OCI-LY1 (cell line): ENCODE measurements at regions not wholly inside any gene's neighbourhood (a gene's known extent, or its start where the extent isn't known, plus 50 kb on each side); places are given as distances from the start of the nearest gene placed in this dataset.

ENCODE experiments used
- CTCF ChIP-seq: fragments of 200-600 bp; sonication (generic), shearing (Covaris generic); IDR thresholded peaks from 2 replicates; pipeline ENCODE4 v1.5.1; 2017; ENCODE audit warnings: mild to moderate bottlenecking, antibody characterized with exemption, low read length, moderate library complexity, mixed read lengths
- EZH2 ChIP-seq: fragments of 200-600 bp; sonication (generic), shearing (Covaris generic); IDR thresholded peaks from 2 replicates; pipeline ENCODE4 v1.8.0; 2017; ENCODE audit warnings: borderline replicate concordance, mixed run types, mild to moderate bottlenecking, antibody characterized with exemption, low read length, moderate library complexity, mixed read lengths

DNA sequence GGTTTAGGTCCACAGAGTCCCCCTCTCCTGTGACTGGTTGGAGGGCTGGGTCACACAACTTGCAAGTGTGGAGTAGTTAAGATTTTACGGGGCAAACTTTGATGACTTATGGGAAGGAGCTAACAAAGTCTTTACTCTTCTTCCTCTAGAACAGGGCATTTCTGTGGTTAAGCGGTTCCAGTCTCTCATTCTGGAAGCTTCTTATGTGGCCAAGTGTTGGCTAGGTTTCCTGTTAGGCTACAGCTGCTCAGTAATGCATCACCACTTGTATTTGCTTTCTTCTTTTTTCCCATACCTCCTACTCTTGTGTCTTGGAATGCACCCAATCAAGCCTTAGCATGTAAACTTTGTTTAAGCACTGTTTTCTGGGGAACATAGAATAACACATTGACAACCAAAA is 100.6 kb upstream of the PLAAT1 start:
- no peak for TF ChIP-seq CTCF
- no peak for TF ChIP-seq EZH2
